ENCODE measurements at regions not wholly inside any gene's neighbourhood (a gene's known extent, or its start where the extent isn't known, plus 50 kb on each side); places are given as distances from the start of the nearest gene placed in this dataset.

DNA sequence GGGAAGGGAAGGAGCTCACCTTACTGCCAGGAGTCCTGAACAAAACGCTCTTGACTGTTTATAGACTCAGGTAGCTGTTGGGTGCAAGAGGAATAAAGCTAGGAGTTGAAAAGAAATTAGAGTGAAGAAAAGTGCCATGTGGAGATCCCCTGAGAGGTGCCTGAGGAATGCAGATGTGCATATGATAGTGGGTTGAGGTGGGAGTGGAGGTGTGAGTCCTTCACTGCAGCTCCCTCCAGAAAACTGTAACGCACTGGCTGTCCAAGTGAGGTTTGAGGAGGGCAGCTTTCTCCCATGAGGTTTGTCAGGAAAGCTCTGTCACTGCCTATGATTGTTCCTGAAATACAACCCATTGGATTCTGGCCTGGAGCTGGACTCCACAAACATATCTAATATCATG, 904.8 kb upstream of the POT1 start:
- DNase-seq (no peak), ATAC-seq (no peak)
- Histone ChIP-seq H3K4me1 (ENCODE audit: low read depth) (no peaks in the 10 kb centered on the region), H3K4me3 (no peak overlapping the region), H3K9me3 (peaks cover 27% of the 10 kb centered on the region), H3K36me3 (ENCODE audit: low read depth) (no peaks in the 10 kb centered on the region)
- intact Hi-C loops (cut with DNase I, micrococcal nuclease) = no loop called here
- TF ChIP-seq CTCF (IDR thresholded peaks at IDR 0.05) = no peak

DNA sequence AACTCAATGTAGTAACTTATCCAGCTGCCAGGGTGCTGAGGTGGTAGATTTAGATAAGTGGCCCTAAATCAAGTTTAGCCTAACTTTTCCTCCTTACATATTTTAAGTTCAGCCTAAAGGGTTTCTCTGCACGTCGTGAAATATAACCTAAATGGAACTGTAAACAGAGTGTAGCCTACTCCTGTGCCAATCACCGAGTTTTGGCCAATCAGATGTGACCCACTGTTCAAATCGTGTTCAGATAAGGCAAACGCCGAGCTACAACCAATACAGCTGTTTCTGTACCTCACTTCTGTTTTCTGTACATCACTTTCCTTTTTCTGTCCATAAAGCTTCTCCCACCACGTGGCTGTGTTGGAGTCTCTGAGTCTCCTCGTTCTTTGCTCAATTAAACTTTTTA, 904.2 kb upstream of the POT1 start:
- intact Hi-C loops (cut with DNase I, micrococcal nuclease) = no loop called here
- no peak for DNase-seq
- H3K9me3 ChIP-seq = peaks cover 32% of the 10 kb centered on the region
- no peak overlapping the region for H3K4me3 ChIP-seq
- H3K4me1 ChIP-seq (ENCODE audit: low read depth) = no peaks in the 10 kb centered on the region
- no peaks in the 10 kb centered on the region for H3K36me3 ChIP-seq (ENCODE audit: low read depth)
- ATAC-seq = no peak
- TF ChIP-seq CTCF (IDR thresholded peaks at IDR 0.05) = no peak

DNA sequence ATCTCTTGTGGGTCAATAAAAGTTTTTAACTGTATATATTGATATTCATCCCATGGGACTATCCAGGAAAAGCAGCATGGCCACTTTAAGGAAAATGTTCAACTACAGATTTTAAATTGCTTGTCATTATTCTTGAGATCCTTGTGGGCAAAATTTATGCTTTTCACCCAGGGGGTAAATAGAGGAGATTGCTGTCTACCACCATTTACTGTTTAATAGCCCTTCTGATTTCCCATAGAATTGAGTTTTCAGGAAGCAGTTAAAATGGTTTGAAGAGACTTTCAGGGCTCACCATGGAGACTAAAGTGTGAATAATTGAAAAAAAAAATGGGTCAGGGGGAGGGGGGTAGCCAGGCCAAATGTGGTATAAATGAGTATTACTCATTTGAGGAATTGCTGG, 901.1 kb upstream of the POT1 start:
- Histone ChIP-seq H3K4me3 (no peak overlapping the region), H3K9me3 (peaks cover 26% of the 10 kb centered on the region), H3K4me1 (ENCODE audit: low read depth) (no peaks in the 10 kb centered on the region), H3K36me3 (ENCODE audit: low read depth) (no peaks in the 10 kb centered on the region)
- ATAC-seq = no peak
- intact Hi-C loops (cut with DNase I, micrococcal nuclease) = no loop called here
- no peak for TF ChIP-seq CTCF (IDR thresholded peaks at IDR 0.05)
- DNase-seq = no peak

DNA sequence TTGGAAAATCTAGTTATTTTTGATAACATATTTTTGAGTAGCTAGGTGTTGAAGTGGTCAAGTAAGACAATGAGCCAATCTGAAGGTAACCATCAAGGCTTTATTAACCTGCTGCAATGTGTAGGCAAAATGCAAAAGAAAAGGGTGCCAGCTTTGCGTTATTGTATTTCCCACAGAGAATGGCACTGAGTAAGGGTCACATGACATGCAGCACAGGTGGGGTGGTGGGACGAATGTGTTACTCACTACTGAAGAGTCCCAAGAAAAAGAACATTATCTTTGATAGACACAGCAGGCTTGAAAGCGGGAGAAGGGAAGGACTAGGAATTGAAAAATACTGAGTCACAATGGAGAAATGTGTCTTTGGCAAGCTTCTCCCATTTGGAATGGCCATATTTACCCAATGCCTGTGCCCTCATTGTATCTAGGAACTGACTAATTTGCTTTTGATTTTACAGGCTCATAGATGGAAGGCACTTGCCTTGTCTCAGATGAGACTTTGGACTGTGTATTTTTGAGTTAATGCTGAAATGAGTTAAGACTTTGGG, 898.6 kb upstream of the POT1 start:
- no peak overlapping the region for H3K4me3 ChIP-seq
- peaks cover 24% of the 10 kb centered on the region for H3K9me3 ChIP-seq
- no peak for TF ChIP-seq CTCF (IDR thresholded peaks at IDR 0.05)
- intact Hi-C loops (cut with DNase I, micrococcal nuclease) = no loop called here
- no peaks in the 10 kb centered on the region for H3K4me1 ChIP-seq (ENCODE audit: low read depth)
- no peaks in the 10 kb centered on the region for H3K36me3 ChIP-seq (ENCODE audit: low read depth)
- DNase-seq = no peak
- ATAC-seq = no peak

DNA sequence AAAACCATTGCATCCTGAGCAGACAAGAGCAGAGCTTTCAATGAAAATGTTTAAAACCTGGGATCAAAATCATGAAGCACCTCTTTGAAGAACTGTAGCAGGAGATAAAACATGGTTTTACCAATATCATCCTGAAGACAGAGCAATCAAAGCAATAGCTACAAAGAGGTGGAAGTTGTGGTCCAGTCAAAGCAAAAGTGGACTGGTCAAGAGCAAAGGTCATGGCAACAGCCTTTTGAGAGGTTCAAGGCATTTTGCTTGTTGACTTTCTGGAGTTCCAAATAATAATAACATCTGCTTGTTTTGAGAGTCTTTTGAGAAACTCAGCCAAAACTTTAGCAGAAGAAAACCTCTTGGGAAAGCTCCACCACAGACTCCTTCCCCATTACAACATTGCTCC, 893.9 kb upstream of the POT1 start:
- no peak for ATAC-seq
- no peak for TF ChIP-seq CTCF (IDR thresholded peaks at IDR 0.05)
- Histone ChIP-seq H3K4me1 (ENCODE audit: low read depth) (no peaks in the 10 kb centered on the region), H3K9me3 (peaks cover 2% of the 10 kb centered on the region), H3K36me3 (ENCODE audit: low read depth) (no peaks in the 10 kb centered on the region), H3K4me3 (no peak overlapping the region)
- intact Hi-C loops (cut with DNase I, micrococcal nuclease) = no loop called here
- no peak for DNase-seq

DNA sequence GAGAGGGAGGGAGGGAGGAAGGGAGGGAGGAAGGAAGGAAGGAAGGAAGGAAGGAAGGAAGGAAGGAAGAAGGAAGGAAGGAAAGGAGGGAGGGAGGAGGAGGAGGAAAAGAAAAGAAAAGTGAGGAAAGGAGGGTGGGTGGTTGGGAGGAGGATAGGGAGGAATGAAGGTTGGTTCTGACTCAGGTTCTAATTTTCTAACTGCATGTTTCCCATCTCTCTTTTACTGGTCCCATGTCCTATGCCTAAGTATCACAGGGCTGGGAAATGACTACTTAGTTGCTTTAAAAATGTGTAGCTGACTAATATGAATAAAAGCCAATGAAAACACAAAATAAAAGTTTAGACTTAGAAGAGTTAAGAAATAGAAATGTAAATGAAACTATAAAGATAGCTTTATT, 890.9 kb upstream of the POT1 start:
- no peak for TF ChIP-seq CTCF (IDR thresholded peaks at IDR 0.05)
- no peak for DNase-seq
- intact Hi-C loops (cut with DNase I, micrococcal nuclease) = no loop called here
- no peaks in the 10 kb centered on the region for H3K4me1 ChIP-seq (ENCODE audit: low read depth)
- no peaks in the 10 kb centered on the region for H3K36me3 ChIP-seq (ENCODE audit: low read depth)
- no peaks in the 10 kb centered on the region for H3K9me3 ChIP-seq
- H3K4me3 ChIP-seq = no peak overlapping the region
- no peak for ATAC-seq

Data from mucosa of descending colon (tissue), 3 donors.